ENCODE measurements at regions not wholly inside any gene's neighbourhood (a gene's known extent, or its start where the extent isn't known, plus 50 kb on each side); places are given as distances from the start of the nearest gene placed in this dataset.

DNA sequence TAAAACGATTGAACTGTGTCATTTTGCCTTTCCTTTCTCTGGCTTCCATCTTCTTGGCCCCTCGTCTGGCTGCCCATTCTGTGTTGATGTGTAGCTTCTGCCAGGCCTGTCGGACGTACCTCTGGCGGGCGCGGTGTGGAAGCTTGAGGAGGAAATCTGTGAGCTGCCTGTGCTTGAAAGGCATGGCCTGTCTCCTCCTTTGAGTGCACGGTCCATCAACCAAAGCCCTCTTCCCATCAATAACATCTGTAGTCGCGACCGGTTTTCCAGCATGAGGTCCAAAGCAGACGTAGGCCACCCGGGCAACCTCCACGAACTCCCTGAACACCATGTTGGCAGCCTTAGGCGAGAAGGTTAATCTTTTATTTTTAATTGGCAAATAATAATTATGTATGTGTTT lies 202.7 kb downstream of the CRLF2 start:
- TF ChIP-seq, protein P1, sequence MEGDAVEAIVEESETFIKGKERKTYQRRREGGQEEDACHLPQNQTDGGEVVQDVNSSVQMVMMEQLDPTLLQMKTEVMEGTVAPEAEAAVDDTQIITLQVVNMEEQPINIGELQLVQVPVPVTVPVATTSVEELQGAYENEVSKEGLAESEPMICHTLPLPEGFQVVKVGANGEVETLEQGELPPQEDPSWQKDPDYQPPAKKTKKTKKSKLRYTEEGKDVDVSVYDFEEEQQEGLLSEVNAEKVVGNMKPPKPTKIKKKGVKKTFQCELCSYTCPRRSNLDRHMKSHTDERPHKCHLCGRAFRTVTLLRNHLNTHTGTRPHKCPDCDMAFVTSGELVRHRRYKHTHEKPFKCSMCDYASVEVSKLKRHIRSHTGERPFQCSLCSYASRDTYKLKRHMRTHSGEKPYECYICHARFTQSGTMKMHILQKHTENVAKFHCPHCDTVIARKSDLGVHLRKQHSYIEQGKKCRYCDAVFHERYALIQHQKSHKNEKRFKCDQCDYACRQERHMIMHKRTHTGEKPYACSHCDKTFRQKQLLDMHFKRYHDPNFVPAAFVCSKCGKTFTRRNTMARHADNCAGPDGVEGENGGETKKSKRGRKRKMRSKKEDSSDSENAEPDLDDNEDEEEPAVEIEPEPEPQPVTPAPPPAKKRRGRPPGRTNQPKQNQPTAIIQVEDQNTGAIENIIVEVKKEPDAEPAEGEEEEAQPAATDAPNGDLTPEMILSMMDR (IDR thresholded peaks at IDR 0.05) = no peak
- no peak for TF ChIP-seq POLR2A (IDR thresholded peaks at IDR 0.05)
- no peak for TF ChIP-seq EP300 (IDR thresholded peaks at IDR 0.05)
